ENCODE measurements at regions not wholly inside any gene's neighbourhood (a gene's known extent, or its start where the extent isn't known, plus 50 kb on each side); places are given as distances from the start of the nearest gene placed in this dataset.
"Not testable (repeated sequence)": the region's sequence is repeated elsewhere in the genome, so short reads cannot be mapped to it uniquely, and the experiment has no call there.

- Histone ChIP-seq H4K20me1 (ENCODE audit: control insufficient read depth, insufficient read depth, low read depth, low read length) (no peaks in the 10 kb centered on the region), H3K4me1 (ENCODE audit: control insufficient read depth, low read length) (no peaks in the 10 kb centered on the region), H3K4me3 (ENCODE audit: low read length) (no peak overlapping the region), H3F3A (ENCODE audit: control insufficient read depth, insufficient read depth) (no peaks in the 10 kb centered on the region), H3K27me3 (ENCODE audit: control insufficient read depth, low read length) (no peaks in the 10 kb centered on the region), H3K79me2 (ENCODE audit: control insufficient read depth, low read length) (no peaks in the 10 kb centered on the region), H3K9me2 (replicated peaks; ENCODE audit: control insufficient read depth, low read length) (no peaks in the 10 kb centered on the region), H3K27ac (ENCODE audit: low read depth, low read length) (no peak overlapping the region), H3K4me2 (ENCODE audit: low read length) (no peak overlapping the region), H3K36me3 (ENCODE audit: control insufficient read depth, low read length) (no peaks in the 10 kb centered on the region), H3K9me3 (ENCODE audit: control insufficient read depth, insufficient read depth, low read length) (no peaks in the 10 kb centered on the region)
- TF ChIP-seq EZH2phosphoT487 (IDR thresholded peaks at IDR 0.05; ENCODE audit: borderline replicate concordance, low read length): no peak
- TF ChIP-seq CTCF (IDR thresholded peaks at IDR 0.05; ENCODE audit: low read depth, low read length, poor library complexity, severe bottlenecking): no peak
Measured at GRCh38 chr3:159257954-159258353, 456.1 kb downstream of the MFSD1 start.

GRCh38 chr3:159258934-159259333 is 457.1 kb downstream of the MFSD1 start:
- H3K4me3 ChIP-seq (ENCODE audit: low read length): no peak overlapping the region
- no peak for TF ChIP-seq EZH2phosphoT487 (IDR thresholded peaks at IDR 0.05; ENCODE audit: borderline replicate concordance, low read length)
- no peak for TF ChIP-seq CTCF (IDR thresholded peaks at IDR 0.05; ENCODE audit: low read depth, low read length, poor library complexity, severe bottlenecking)
- no peaks in the 10 kb centered on the region for H3K79me2 ChIP-seq (ENCODE audit: control insufficient read depth, low read length)
- H3K9me2 ChIP-seq (replicated peaks; ENCODE audit: control insufficient read depth, low read length): no peaks in the 10 kb centered on the region
- H3K9me3 ChIP-seq (ENCODE audit: control insufficient read depth, insufficient read depth, low read length): no peaks in the 10 kb centered on the region
- no peaks in the 10 kb centered on the region for H3K36me3 ChIP-seq (ENCODE audit: control insufficient read depth, low read length)
- no peaks in the 10 kb centered on the region for H3F3A ChIP-seq (ENCODE audit: control insufficient read depth, insufficient read depth)
- H3K27ac ChIP-seq (ENCODE audit: low read depth, low read length): no peak overlapping the region
- H3K4me1 ChIP-seq (ENCODE audit: control insufficient read depth, low read length): no peaks in the 10 kb centered on the region
- no peak overlapping the region for H3K4me2 ChIP-seq (ENCODE audit: low read length)
- no peaks in the 10 kb centered on the region for H3K27me3 ChIP-seq (ENCODE audit: control insufficient read depth, low read length)
- no peaks in the 10 kb centered on the region for H4K20me1 ChIP-seq (ENCODE audit: control insufficient read depth, insufficient read depth, low read depth, low read length)

GRCh38 chr3:159260049-159260662 is 458.3 kb downstream of the MFSD1 start:
- H3F3A ChIP-seq (ENCODE audit: control insufficient read depth, insufficient read depth): no peaks in the 10 kb centered on the region
- no peaks in the 10 kb centered on the region for H3K9me2 ChIP-seq (replicated peaks; ENCODE audit: control insufficient read depth, low read length)
- H3K79me2 ChIP-seq (ENCODE audit: control insufficient read depth, low read length): no peaks in the 10 kb centered on the region
- no peak overlapping the region for H3K4me3 ChIP-seq (ENCODE audit: low read length)
- no peak overlapping the region for H3K4me2 ChIP-seq (ENCODE audit: low read length)
- no peaks in the 10 kb centered on the region for H4K20me1 ChIP-seq (ENCODE audit: control insufficient read depth, insufficient read depth, low read depth, low read length)
- H3K27ac ChIP-seq (ENCODE audit: low read depth, low read length): no peak overlapping the region
- no peaks in the 10 kb centered on the region for H3K27me3 ChIP-seq (ENCODE audit: control insufficient read depth, low read length)
- no peaks in the 10 kb centered on the region for H3K9me3 ChIP-seq (ENCODE audit: control insufficient read depth, insufficient read depth, low read length)
- no peaks in the 10 kb centered on the region for H3K36me3 ChIP-seq (ENCODE audit: control insufficient read depth, low read length)
- no peaks in the 10 kb centered on the region for H3K4me1 ChIP-seq (ENCODE audit: control insufficient read depth, low read length)
- no peak for TF ChIP-seq EZH2phosphoT487 (IDR thresholded peaks at IDR 0.05; ENCODE audit: borderline replicate concordance, low read length)
- peak; percentile 68 for TF ChIP-seq CTCF (IDR thresholded peaks at IDR 0.05; ENCODE audit: low read depth, low read length, poor library complexity, severe bottlenecking)

- H4K20me1 ChIP-seq (ENCODE audit: control insufficient read depth, insufficient read depth, low read depth, low read length); H3K4me3 ChIP-seq (ENCODE audit: low read length); H3K79me2 ChIP-seq (ENCODE audit: control insufficient read depth, low read length); H3K27ac ChIP-seq (ENCODE audit: low read depth, low read length); H3K9me3 ChIP-seq (ENCODE audit: control insufficient read depth, insufficient read depth, low read length); H3K4me1 ChIP-seq (ENCODE audit: control insufficient read depth, low read length); H3K36me3 ChIP-seq (ENCODE audit: control insufficient read depth, low read length); H3K4me2 ChIP-seq (ENCODE audit: low read length); H3F3A ChIP-seq (ENCODE audit: control insufficient read depth, insufficient read depth); H3K9me2 ChIP-seq (replicated peaks; ENCODE audit: control insufficient read depth, low read length); H3K27me3 ChIP-seq (ENCODE audit: control insufficient read depth, low read length): not testable (repeated sequence)
Measured at GRCh38 chr3:159261333-159261732, 459.5 kb downstream of the MFSD1 start.

Measured in DOHH2 (cell line).